SK-N-SH treated with all-trans-retinoic acid at 6 μM for 48 hours (cell line): ENCODE measurements at regions not wholly inside any gene's neighbourhood (a gene's known extent, or its start where the extent isn't known, plus 50 kb on each side); places are given as distances from the start of the nearest gene placed in this dataset.
"Not testable (repeated sequence)": the region's sequence is repeated elsewhere in the genome, so short reads cannot be mapped to it uniquely, and the experiment has no call there.

ENCODE experiments used
- ATAC-seq: fragments of 200-7000 bp; cut with Tn5 transposase; 3 replicates; pipeline ENCODE4 v1.9.1; 2020; ENCODE audit warnings: mild to moderate bottlenecking, moderate library complexity
- ARNTL ChIP-seq: fragments of 450-650 bp; formaldehyde crosslinking; IDR thresholded peaks from 2 replicates; pipeline ENCODE4 v1.5.0; 2020; ENCODE audit warnings: low read depth, mild to moderate bottlenecking, moderate library complexity, borderline replicate concordance
- BACH2 ChIP-seq: fragments of 250-450 bp; sonication (Bioruptor Pico); IDR thresholded peaks from 2 replicates; pipeline ENCODE4 v1.9.0; 2021; ENCODE audit warnings: mild to moderate bottlenecking, borderline replicate concordance
- CREB5 ChIP-seq: fragments of 250-450 bp; sonication (Bioruptor Pico); IDR thresholded peaks from 2 replicates; pipeline ENCODE4 v1.5.1; 2020; ENCODE audit warnings: low read depth, mild to moderate bottlenecking, moderate library complexity
- CSDC2 ChIP-seq: fragments of 250-450 bp; sonication (Bioruptor Pico); IDR thresholded peaks from 2 replicates; pipeline ENCODE4 v1.5.0; 2020; ENCODE audit warnings: mild to moderate bottlenecking, moderate library complexity
- ESRRG ChIP-seq: fragments of 250-450 bp; sonication (Bioruptor Pico); IDR thresholded peaks from 2 replicates; pipeline ENCODE4 v1.6.1; 2021; ENCODE audit warnings: mild to moderate bottlenecking
- GLIS3 ChIP-seq: fragments of 250-450 bp; sonication (Bioruptor Pico); IDR thresholded peaks from 2 replicates; pipeline ENCODE4 v1.5.0; 2020; ENCODE audit warnings: mild to moderate bottlenecking, moderate library complexity
- ISL1 ChIP-seq: fragments of 250-450 bp; sonication (Bioruptor Pico); IDR thresholded peaks from 2 replicates; pipeline ENCODE4 v2.1.2; 2022; ENCODE audit warnings: mild to moderate bottlenecking, moderate library complexity
- OSR1 ChIP-seq: fragments of 250-450 bp; sonication (Bioruptor Pico); IDR thresholded peaks from 2 replicates; pipeline ENCODE4 v1.8.0; 2022; ENCODE audit warnings: moderate library complexity, mild to moderate bottlenecking, inconsistent platforms
- POU6F1 ChIP-seq: fragments of 250-450 bp; sonication (Bioruptor Pico); IDR thresholded peaks from 2 replicates; pipeline ENCODE4 v1.8.0; 2021; ENCODE audit warnings: low read depth, mild to moderate bottlenecking, moderate library complexity, borderline replicate concordance
- PPARA ChIP-seq: fragments of 250-450 bp; sonication (Bioruptor Pico); IDR thresholded peaks from 2 replicates; pipeline ENCODE4 v1.5.0; 2020; ENCODE audit warnings: mild to moderate bottlenecking, borderline replicate concordance
- RARB ChIP-seq: fragments of 250-450 bp; sonication (Bioruptor Pico); IDR thresholded peaks from 2 replicates; pipeline ENCODE4 v1.8.0; 2021; ENCODE audit warnings: mild to moderate bottlenecking, moderate library complexity
- SNAI2 ChIP-seq: fragments of 250-450 bp; sonication (Bioruptor Pico); IDR thresholded peaks from 2 replicates; pipeline ENCODE4 v1.5.0; 2020; ENCODE audit warnings: mild to moderate bottlenecking, moderate library complexity
- TCF4 ChIP-seq: fragments of 250-450 bp; sonication (Bioruptor Pico); IDR thresholded peaks from 2 replicates; pipeline ENCODE4 v1.8.0; 2021; ENCODE audit warnings: mild to moderate bottlenecking, moderate library complexity, borderline replicate concordance
- TOX ChIP-seq: fragments of 250-450 bp; sonication (Bioruptor Pico); IDR thresholded peaks from 2 replicates; pipeline ENCODE4 v1.8.0; 2021; ENCODE audit warnings: mild to moderate bottlenecking, moderate library complexity, borderline replicate concordance
- TSHZ2 ChIP-seq: fragments of 250-450 bp; sonication (Bioruptor Pico); IDR thresholded peaks from 2 replicates; pipeline ENCODE4 v1.5.0; 2020; ENCODE audit warnings: mild to moderate bottlenecking, moderate library complexity
- ZC3H10 ChIP-seq: fragments of 250-450 bp; sonication (Bioruptor Pico); IDR thresholded peaks from 2 replicates; pipeline ENCODE4 v1.5.1; 2021; ENCODE audit warnings: mild to moderate bottlenecking, moderate library complexity
- ZFP3 ChIP-seq: fragments of 250-450 bp; sonication (Bioruptor Pico); IDR thresholded peaks from 2 replicates; pipeline ENCODE4 v1.5.0; 2020; ENCODE audit warnings: mild to moderate bottlenecking, moderate library complexity
- ZFP30 ChIP-seq: fragments of 450-650 bp; formaldehyde crosslinking; IDR thresholded peaks from 2 replicates; pipeline ENCODE4 v1.5.0; 2022; ENCODE audit warnings: mild to moderate bottlenecking, moderate library complexity
- ZNF565 ChIP-seq: fragments of 450-650 bp; formaldehyde crosslinking; conservative IDR thresholded peaks from 2 replicates; pipeline ENCODE4 v1.5.0; 2020; ENCODE audit warnings: low read depth, mild to moderate bottlenecking, moderate library complexity
- ZNF70 ChIP-seq: fragments of 450-650 bp; formaldehyde crosslinking; IDR thresholded peaks from 2 replicates; pipeline ENCODE4 v1.5.0; 2020; ENCODE audit warnings: mild to moderate bottlenecking, moderate library complexity
- ZNF8 ChIP-seq: fragments of 450-650 bp; formaldehyde crosslinking; IDR thresholded peaks from 2 replicates; pipeline ENCODE4 v1.5.0; 2020; ENCODE audit warnings: mild to moderate bottlenecking, moderate library complexity
- TF ChIP-seq, protein P1 (sequence below): fragments of 250-450 bp; sonication (Bioruptor Pico); IDR thresholded peaks from 2 replicates; pipeline ENCODE4 v1.5.1; 2021; ENCODE audit warnings: mild to moderate bottlenecking, moderate library complexity
- TF ChIP-seq, protein P2 (sequence below): fragments of 250-450 bp; sonication (Bioruptor Pico); IDR thresholded peaks from 2 replicates; pipeline ENCODE4 v1.8.0; 2020; ENCODE audit warnings: mild to moderate bottlenecking, moderate library complexity, borderline replicate concordance

DNA sequence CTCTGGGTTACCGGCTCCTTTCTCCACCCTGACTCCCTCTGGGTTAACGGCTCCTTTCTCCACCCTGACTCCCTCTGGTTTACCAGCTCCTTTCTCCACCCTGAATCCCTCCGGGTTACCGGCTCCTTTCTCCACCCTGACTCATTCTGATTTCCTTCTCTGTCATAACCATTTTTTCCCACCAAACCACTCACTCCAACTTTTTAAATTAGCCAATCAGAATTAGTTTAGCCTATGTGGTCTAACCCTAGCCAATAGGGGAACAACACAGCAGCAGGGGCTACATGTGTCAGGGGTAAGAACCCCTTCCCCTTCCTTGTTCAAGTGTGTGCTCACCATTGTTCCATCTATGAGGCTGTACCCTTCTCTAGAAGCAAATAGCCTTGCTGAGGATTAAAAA is 98.4 kb upstream of the RBM19 start:
- TF ChIP-seq OSR1 (CRISPR knock-in tag) (no peak), PPARA (CRISPR knock-in tag) (no peak), SNAI2 (no peak), ZFP3 (CRISPR knock-in tag) (no peak), ARNTL (CRISPR knock-in tag) (no peak), ISL1 (CRISPR knock-in tag) (no peak), ZFP30 (no peak), TSHZ2 (no peak), ESRRG (CRISPR knock-in tag) (no peak), TCF4 (no peak), ZNF565 (no peak), TOX (CRISPR knock-in tag) (no peak), ZC3H10 (no peak), ZNF70 (CRISPR knock-in tag) (no peak), RARB (CRISPR knock-in tag) (no peak), CREB5 (CRISPR knock-in tag) (no peak), ZNF8 (CRISPR knock-in tag) (no peak), CSDC2 (CRISPR knock-in tag) (no peak)
- TF ChIP-seq, protein P1, sequence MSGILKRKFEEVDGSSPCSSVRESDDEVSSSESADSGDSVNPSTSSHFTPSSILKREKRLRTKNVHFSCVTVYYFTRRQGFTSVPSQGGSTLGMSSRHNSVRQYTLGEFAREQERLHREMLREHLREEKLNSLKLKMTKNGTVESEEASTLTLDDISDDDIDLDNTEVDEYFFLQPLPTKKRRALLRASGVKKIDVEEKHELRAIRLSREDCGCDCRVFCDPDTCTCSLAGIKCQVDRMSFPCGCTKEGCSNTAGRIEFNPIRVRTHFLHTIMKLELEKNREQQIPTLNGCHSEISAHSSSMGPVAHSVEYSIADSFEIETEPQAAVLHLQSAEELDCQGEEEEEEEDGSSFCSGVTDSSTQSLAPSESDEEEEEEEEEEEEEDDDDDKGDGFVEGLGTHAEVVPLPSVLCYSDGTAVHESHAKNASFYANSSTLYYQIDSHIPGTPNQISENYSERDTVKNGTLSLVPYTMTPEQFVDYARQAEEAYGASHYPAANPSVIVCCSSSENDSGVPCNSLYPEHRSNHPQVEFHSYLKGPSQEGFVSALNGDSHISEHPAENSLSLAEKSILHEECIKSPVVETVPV = no peak
- TF ChIP-seq, protein P2, sequence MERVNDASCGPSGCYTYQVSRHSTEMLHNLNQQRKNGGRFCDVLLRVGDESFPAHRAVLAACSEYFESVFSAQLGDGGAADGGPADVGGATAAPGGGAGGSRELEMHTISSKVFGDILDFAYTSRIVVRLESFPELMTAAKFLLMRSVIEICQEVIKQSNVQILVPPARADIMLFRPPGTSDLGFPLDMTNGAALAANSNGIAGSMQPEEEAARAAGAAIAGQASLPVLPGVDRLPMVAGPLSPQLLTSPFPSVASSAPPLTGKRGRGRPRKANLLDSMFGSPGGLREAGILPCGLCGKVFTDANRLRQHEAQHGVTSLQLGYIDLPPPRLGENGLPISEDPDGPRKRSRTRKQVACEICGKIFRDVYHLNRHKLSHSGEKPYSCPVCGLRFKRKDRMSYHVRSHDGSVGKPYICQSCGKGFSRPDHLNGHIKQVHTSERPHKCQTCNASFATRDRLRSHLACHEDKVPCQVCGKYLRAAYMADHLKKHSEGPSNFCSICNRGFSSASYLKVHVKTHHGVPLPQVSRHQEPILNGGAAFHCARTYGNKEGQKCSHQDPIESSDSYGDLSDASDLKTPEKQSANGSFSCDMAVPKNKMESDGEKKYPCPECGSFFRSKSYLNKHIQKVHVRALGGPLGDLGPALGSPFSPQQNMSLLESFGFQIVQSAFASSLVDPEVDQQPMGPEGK (CRISPR knock-in tag) = no peak
- TF ChIP-seq, all 23 proteins: peak for 0
- no peak for ATAC-seq

DNA sequence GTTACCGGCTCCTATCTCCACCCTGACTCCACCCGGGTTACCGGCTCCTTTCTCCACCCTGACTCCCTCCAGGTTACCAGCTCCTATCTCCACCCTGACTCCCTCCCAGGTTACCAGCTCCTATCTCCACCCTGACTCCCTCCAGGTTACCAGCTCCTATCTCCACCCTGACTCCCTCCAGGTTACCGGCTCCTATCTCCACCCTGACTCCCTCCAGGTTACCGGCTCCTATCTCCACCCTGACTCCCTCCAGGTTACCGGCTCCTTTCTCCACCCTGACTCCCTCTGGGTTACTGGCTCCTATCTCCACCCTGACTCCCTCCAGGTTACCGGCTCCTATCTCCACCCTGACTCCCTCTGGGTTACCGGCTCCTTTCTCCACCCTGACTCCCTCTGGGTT is 97.9 kb upstream of the RBM19 start:
- not testable (repeated sequence) for ATAC-seq

DNA sequence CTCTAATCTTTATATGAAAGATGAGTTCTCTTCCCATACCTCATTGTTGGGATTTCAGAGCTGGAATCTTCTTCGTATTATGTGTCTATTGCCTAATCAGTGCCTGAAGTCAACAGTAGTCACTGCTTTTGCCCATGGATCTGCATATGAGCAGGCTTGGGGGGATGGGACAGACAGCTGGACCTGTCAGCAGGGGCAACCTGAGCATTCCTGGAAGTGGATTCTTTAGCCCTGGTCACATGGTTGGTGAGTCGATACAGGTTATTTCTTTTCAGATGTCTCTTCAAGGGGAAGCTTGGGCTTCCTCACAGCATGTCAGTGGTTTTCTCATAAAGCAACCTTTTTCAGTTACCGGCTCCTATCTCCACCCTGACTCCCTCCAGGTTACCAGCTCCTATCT is 97.3 kb upstream of the RBM19 start:
- ATAC-seq = no peak
- TF ChIP-seq ZNF565 = no peak

- ATAC-seq = not testable (repeated sequence)
Measured at GRCh38 chr12:114056351-114056750, 90.2 kb upstream of the RBM19 start.

DNA sequence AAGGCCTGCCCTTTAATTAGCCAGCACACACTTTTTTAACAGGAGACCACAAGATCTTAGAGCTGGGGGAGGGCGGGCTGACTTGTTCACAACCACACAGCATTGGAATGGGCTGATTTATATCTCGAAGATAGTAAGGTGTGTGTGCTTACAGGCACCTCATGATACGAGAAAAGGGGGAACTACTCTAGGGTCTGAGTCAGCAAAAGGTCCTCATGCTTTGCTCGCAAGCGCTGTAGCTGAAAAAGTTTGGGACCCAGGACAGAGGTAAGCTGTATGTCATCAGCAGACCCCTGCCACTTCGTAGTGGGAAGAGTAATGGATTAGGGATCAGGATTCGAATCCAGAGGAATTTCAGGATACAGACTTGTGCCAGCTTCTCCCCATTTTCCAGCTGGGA is 88.9 kb upstream of the RBM19 start:
- no peak for ATAC-seq
- TF ChIP-seq, protein P1 = no peak
- TF ChIP-seq PPARA (CRISPR knock-in tag) = no peak
- no peak for TF ChIP-seq SNAI2
- no peak for TF ChIP-seq ZNF8 (CRISPR knock-in tag)
- TF ChIP-seq ZFP30 = no peak
- no peak for TF ChIP-seq ISL1 (CRISPR knock-in tag)
- no peak for TF ChIP-seq ARNTL (CRISPR knock-in tag)
- no peak for TF ChIP-seq GLIS3 (CRISPR knock-in tag)
- no peak for TF ChIP-seq TOX (CRISPR knock-in tag)
- no peak for TF ChIP-seq POU6F1 (CRISPR knock-in tag)
- TF ChIP-seq BACH2 (CRISPR knock-in tag) = no peak
- TF ChIP-seq RARB (CRISPR knock-in tag) = no peak
- no peak for TF ChIP-seq TCF4
- no peak for TF ChIP-seq ESRRG (CRISPR knock-in tag)
